ENCODE measurements at regions not wholly inside any gene's neighbourhood (a gene's known extent, or its start where the extent isn't known, plus 50 kb on each side); places are given as distances from the start of the nearest gene placed in this dataset.

DNA sequence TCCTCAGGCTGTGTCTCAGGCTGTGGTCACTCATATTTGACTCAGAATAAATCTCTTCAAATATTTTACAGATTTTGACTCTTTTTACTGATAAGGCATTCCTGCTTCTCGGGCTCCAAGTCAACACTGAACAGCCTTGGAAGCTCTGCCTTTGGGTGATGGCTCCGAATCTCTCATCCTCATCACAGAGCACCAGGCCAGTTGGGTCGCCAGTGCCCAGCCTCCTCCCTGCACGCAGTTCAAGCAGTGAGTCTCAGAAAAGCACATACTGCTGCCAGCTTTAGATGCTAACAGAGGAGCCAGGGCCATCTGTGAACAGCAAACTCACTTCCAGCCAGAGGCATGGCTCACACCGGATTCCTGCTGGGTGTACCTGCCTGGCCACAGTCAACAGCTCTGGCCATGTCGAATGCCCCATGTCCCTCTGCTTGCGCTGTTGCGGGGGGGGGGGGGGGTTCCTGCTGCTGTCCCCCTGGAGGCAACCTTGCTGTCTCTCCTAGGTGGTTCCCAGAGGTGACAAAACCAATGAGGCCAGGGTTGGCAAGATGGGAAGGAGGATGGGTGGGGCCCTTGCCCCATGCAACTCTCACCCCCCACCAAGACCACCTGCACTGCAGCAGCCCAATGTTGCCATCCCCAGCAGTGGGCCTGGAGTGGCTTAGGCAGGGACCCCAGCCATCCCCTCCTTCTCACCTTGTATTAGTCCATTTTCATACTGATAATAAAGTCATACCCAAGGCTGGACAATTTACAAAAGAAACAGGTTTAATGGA, 248.8 kb downstream of the ERMARD start:
- Histone ChIP-seq H3K27me3 (replicated peaks; ENCODE audit: insufficient read depth, low read depth, low read length, poor library complexity) (no peaks in the 10 kb centered on the region), H3K27ac (ENCODE audit: low read depth, low read length, poor library complexity, severe bottlenecking) (no peak overlapping the region), H3K4me1 (ENCODE audit: insufficient read depth, low read length, poor library complexity, severe bottlenecking) (no peaks in the 10 kb centered on the region), H3K9me3 (ENCODE audit: low read depth, low read length, poor library complexity, severe bottlenecking) (peaks cover 10% of the 10 kb centered on the region), H3K36me3 (ENCODE audit: insufficient read depth, low read length, poor library complexity, severe bottlenecking) (no peaks in the 10 kb centered on the region), H3K4me3 (ENCODE audit: low read depth, low read length, poor library complexity, severe bottlenecking) (no peak overlapping the region)
- CTCF ChIA-PET = no interaction called here
- POLR2A ChIA-PET (ENCODE audit: low non-redundant PET) = no interaction called here
- no TSS peak for BruUV-seq (replicated peaks)
- no peak for TF ChIP-seq EZH2 (IDR thresholded peaks at IDR 0.05; ENCODE audit: borderline replicate concordance, low read depth, low read length, poor library complexity, severe bottlenecking)
- TF ChIP-seq, protein P1, sequence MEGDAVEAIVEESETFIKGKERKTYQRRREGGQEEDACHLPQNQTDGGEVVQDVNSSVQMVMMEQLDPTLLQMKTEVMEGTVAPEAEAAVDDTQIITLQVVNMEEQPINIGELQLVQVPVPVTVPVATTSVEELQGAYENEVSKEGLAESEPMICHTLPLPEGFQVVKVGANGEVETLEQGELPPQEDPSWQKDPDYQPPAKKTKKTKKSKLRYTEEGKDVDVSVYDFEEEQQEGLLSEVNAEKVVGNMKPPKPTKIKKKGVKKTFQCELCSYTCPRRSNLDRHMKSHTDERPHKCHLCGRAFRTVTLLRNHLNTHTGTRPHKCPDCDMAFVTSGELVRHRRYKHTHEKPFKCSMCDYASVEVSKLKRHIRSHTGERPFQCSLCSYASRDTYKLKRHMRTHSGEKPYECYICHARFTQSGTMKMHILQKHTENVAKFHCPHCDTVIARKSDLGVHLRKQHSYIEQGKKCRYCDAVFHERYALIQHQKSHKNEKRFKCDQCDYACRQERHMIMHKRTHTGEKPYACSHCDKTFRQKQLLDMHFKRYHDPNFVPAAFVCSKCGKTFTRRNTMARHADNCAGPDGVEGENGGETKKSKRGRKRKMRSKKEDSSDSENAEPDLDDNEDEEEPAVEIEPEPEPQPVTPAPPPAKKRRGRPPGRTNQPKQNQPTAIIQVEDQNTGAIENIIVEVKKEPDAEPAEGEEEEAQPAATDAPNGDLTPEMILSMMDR (conservative IDR thresholded peaks at IDR 0.05; ENCODE audit: low read depth, low read length) = no peak
- intact Hi-C loops (cut with micrococcal nuclease; ENCODE audit: unreplicated experiment) = no loop called here
- DNase-seq (ENCODE audit: low spot score) = no peak

DNA sequence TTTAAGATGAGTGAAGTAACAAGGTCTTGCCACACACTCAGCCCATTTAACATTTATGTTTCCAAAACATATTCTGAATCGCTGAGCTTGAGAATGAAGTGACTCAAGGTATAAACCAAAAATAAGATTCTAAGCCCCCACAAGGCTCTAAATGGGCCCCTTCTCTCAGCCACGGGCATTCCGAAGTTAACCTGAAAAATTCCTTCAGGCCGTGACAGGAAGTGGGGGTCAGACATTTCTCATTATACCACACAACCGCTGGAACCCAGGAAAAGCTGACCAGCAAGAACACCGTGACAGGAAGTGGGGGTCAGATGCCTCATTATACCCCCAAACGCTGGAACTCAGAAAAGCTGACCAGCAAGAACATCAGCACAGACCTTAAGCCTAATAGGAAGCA, 247.9 kb downstream of the ERMARD start:
- no TSS peak for BruUV-seq (replicated peaks)
- ChIA-PET CTCF (no interaction called here), POLR2A (ENCODE audit: low non-redundant PET) (no interaction called here)
- Histone ChIP-seq H3K27me3 (replicated peaks; ENCODE audit: insufficient read depth, low read depth, low read length, poor library complexity) (no peaks in the 10 kb centered on the region), H3K4me1 (ENCODE audit: insufficient read depth, low read length, poor library complexity, severe bottlenecking) (no peaks in the 10 kb centered on the region), H3K4me3 (ENCODE audit: low read depth, low read length, poor library complexity, severe bottlenecking) (no peak overlapping the region), H3K36me3 (ENCODE audit: insufficient read depth, low read length, poor library complexity, severe bottlenecking) (no peaks in the 10 kb centered on the region), H3K27ac (ENCODE audit: low read depth, low read length, poor library complexity, severe bottlenecking) (no peak overlapping the region), H3K9me3 (ENCODE audit: low read depth, low read length, poor library complexity, severe bottlenecking) (peaks cover 5% of the 10 kb centered on the region)
- no peak for DNase-seq (ENCODE audit: low spot score)
- intact Hi-C loops (cut with micrococcal nuclease; ENCODE audit: unreplicated experiment) = no loop called here
- TF ChIP-seq EZH2 (IDR thresholded peaks at IDR 0.05; ENCODE audit: borderline replicate concordance, low read depth, low read length, poor library complexity, severe bottlenecking) = no peak
- TF ChIP-seq, protein P1 (conservative IDR thresholded peaks at IDR 0.05; ENCODE audit: low read depth, low read length) = no peak

DNA sequence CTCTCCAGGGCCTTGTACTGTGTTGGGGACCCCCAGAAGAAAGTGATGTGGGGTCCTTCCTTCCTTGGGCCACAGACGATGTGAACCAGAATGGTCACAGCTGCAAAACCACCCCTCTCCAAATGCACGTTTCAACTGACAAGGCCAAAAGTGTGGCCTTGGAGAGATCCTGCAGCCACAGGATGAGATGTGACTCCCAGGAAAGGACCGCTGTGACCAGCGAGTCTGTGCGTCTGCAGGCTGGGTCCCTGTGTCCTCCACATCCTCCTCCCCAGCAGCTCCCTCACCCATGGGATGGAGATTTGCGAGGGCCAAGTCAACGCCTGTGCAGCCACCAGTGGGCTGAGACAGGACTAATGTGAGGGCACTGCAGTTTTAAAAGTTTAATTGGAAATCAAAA, 247.0 kb downstream of the ERMARD start:
- TF ChIP-seq, protein P1 (conservative IDR thresholded peaks at IDR 0.05; ENCODE audit: low read depth, low read length) = no peak
- TF ChIP-seq EZH2 (IDR thresholded peaks at IDR 0.05; ENCODE audit: borderline replicate concordance, low read depth, low read length, poor library complexity, severe bottlenecking) = no peak
- Histone ChIP-seq H3K27me3 (replicated peaks; ENCODE audit: insufficient read depth, low read depth, low read length, poor library complexity) (no peaks in the 10 kb centered on the region), H3K4me1 (ENCODE audit: insufficient read depth, low read length, poor library complexity, severe bottlenecking) (no peaks in the 10 kb centered on the region), H3K4me3 (ENCODE audit: low read depth, low read length, poor library complexity, severe bottlenecking) (no peak overlapping the region), H3K36me3 (ENCODE audit: insufficient read depth, low read length, poor library complexity, severe bottlenecking) (no peaks in the 10 kb centered on the region), H3K9me3 (ENCODE audit: low read depth, low read length, poor library complexity, severe bottlenecking) (no peaks in the 10 kb centered on the region), H3K27ac (ENCODE audit: low read depth, low read length, poor library complexity, severe bottlenecking) (no peak overlapping the region)
- BruUV-seq (replicated peaks) = no TSS peak
- ChIA-PET CTCF (no interaction called here), POLR2A (ENCODE audit: low non-redundant PET) (interaction anchor here (0.6 kb wide), 1 partner anchor 194 kb away, joined by 6 read pairs; no protein-coding TSS in a partner anchor)
- no peak for DNase-seq (ENCODE audit: low spot score)
- intact Hi-C loops (cut with micrococcal nuclease; ENCODE audit: unreplicated experiment) = no loop called here
